Breast epithelium (tissue), 3 donors: ENCODE measurements at regions not wholly inside any gene's neighbourhood (a gene's known extent, or its start where the extent isn't known, plus 50 kb on each side); places are given as distances from the start of the nearest gene placed in this dataset.

Experiments used
- CTCF ChIP-seq, 3 donors: fragments of 450-650 bp; IDR thresholded peaks; one replicate each; pipeline ENCODE4 v1.5.1; 2016 to 2017; ENCODE audit warnings: antibody characterized with exemption in 3 of 3, mild to moderate bottlenecking in 3 of 3, moderate library complexity in 3 of 3
- POLR2A ChIP-seq: fragments of 450-650 bp; IDR thresholded peaks from one replicate; pipeline ENCODE4 v1.6.1; 2016; ENCODE audit warnings: antibody characterized with exemption, mild to moderate bottlenecking, moderate library complexity
- POLR2AphosphoS5 ChIP-seq, 3 donors: sonication (generic); formaldehyde crosslinking; IDR thresholded peaks; one replicate each; pipeline ENCODE4 v1.6.1; 2017; ENCODE audit warnings: antibody characterized with exemption in 3 of 3

GRCh38 chr15:25173241-25174028, 218.6 kb downstream of the SNRPN start:
- TF ChIP-seq CTCF (IDR thresholded peaks at IDR 0.05) (no peak), POLR2A (no peak), POLR2AphosphoS5 (IDR thresholded peaks at IDR 0.05) (no peak)
